ENCODE measurements at regions not wholly inside any gene's neighbourhood (a gene's known extent, or its start where the extent isn't known, plus 50 kb on each side); places are given as distances from the start of the nearest gene placed in this dataset.

- TF ChIP-seq ZNF140 (tag by site-specific recombination; IDR thresholded peaks at IDR 0.05) (no peak), ZNF549 (tag by site-specific recombination; IDR thresholded peaks at IDR 0.05) (no peak)
Measured at GRCh38 chr5:1671351-1671750, 128.3 kb downstream of the MRPL36 start.

Data from HEK293 (cell line).